GM21825 (cell line): ENCODE measurements at regions not wholly inside any gene's neighbourhood (a gene's known extent, or its start where the extent isn't known, plus 50 kb on each side); places are given as distances from the start of the nearest gene placed in this dataset.

Source experiments
- ATAC-seq: cut with Tn5 transposase; IDR thresholded peaks from one replicate; pipeline ENCODE4 v1.9.1; 2021; ENCODE audit warnings: mild to moderate bottlenecking, moderate library complexity; ENCODE audit not compliant: unreplicated experiment

DNA sequence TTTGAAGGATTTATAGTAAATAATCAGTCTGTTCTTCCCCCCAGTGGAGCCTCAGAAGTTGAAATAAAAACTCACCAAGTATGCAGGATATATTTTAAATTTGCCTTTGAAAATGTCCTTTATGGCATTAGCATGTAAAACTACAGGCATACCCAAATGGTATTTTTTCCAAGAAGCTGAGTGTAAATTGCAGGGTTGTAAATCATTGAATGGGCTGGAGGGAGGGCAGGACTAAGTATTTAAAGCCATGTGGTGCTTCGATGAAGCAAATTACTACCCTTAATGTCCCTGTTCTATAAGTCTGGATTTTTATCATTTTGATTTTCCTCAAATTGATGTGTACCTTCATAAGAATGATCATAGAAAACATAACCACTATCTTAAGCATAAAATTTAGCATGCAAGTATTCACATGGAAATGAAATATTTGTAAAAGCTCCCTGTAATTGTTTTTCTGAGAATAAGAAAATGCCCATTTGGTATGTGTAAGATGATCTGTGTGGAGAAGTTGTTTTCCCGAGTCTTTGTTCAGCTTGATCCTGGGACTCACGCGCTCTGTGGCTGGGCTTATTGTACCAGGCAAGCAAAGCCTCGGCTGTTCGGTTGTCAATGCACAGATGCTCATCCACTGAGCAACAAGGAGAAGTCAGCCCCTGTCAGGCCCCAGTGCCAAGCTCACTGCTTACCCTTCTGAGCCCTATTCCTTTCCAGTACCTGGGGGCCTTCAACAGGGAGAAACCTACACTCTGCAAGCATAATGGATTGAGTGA, 66.7 kb downstream of the CD164 start:
- no peak for ATAC-seq

DNA sequence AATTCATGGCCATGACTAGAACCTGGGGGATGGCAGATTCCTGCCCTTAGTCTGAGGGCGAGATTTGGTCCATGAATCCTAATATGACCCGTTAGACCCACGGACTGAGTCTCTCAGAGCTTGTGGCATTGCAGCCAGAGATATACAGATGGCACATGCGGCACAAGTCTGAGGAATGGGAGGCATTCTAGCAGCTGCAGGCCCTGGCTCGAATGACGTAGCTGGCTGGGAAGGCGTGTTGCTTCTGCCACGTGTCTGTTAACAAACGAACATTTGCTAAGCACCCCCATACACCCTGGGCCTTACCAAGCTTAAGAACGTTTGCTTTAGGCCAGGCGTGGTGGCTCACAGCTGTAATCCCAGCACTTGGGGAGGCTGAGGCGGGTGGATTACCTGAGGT, 68.0 kb downstream of the CD164 start:
- ATAC-seq, result no peak

DNA sequence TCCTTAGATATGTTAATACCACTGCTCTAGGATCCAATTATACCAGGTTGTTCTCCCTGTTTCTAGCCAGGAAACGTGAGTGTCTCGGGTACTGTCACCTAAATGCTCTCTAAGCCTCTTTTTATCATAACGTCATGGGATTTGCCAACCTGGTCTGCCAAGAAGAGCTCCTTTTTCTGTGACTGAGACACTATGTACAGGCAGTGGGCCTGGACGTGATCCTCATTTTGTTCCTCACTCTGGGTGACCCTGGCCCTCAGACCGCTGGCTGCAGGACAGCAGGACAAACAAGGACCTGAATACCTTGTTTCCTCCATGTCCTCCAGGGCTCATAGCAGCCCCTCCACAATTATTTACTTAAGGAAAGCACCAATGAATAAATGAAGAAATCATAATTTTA, 69.1 kb downstream of the CD164 start:
- no peak for ATAC-seq

DNA sequence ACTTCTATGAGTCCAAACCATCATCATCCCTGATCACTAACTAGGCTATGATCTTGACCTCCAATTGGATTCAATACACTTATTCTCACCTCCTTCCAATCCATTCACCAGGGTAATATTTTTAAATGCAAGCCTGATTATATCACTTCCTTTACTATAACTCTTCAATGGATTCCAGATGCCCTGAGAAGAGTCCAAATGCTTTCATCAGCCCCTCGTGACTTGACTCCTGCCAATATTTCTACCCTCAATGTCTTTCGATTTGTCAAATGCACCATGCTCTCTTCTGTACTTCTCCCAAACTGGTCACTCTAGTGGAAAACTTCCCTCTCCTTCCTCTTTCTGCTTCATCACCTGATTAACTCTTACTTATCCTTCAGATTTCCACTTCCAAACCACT, 70.8 kb downstream of the CD164 start:
- ATAC-seq, result no peak

DNA sequence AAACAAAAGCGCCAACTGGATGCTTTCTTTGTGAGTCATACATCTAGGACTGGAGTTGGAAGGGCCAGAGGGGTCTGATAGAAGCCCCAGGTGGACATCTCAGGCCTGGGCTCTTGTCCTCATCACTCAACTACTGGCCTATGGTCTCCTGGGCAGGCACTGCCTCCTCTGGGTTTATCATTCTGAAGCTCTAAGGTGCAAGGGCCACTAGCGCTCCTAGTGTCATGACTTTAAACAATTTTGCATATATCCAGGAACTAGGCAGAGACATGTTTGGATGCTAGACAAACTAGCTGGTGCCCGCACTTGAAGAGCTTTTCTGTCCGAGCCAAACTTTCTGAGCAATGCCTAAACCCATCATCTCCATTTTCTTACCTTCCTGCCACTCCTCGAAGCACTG, 72.3 kb downstream of the CD164 start:
- no peak for ATAC-seq

DNA sequence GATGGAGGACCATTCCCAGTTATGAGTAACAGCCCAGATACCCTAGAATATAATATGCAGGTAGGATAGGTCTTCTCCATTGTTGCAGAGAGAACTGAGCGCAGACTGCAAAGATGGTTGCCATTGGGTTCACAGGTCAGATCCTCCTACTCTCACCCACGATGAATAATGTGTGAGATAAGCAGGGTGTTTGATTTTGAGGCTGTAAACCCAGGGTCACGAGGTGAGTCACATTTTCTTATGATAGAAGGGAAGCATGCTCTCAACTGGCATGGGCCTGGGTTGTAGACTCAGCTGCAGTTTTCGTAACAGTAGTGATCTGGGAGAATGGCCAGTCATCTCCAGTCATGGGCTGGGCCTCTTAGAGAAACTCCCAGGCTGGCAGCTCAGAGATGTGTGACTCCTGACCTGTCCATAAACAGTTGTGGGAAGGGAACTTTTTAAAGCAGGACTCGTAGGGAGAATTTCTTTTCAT, 74.2 kb downstream of the CD164 start:
- no peak for ATAC-seq

DNA sequence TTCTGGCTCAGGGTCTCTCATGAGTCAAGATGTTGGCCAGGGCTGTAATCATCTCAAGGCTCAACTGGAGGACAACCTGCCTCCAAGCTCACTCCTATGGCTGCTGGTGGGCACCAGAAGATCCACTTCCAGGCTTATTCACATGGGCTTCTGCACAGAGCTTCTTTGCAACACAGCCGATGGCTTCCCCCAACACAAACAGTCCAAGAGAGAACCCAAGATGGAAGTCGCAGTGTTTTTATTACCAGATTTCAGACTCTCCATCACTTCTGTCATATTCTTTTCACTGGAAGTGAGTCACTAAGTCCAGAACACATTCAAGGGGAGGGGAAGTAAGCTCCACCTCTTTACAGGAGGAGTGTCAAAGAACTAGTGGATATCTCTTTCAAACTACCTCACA, 75.5 kb downstream of the CD164 start:
- no peak for ATAC-seq

DNA sequence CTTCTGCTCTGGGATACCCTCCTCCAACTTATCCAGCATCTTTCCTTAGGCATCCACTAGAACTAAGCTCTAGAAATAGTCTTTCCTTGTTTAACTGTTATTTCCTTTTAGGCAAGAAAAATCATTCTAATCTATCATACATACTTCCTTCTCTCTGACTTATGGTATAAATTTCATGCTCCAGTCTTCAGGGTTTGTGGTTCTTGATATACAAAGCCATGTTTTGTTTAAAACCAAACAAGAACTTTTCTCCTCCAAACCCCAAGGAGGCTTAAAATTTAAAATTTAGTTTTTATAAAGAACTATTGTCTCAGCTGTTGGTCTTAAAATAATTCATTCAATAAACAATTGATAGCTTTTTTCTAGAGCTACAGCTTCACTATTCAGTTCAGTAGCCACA, 77.2 kb downstream of the CD164 start:
- no peak for ATAC-seq

DNA sequence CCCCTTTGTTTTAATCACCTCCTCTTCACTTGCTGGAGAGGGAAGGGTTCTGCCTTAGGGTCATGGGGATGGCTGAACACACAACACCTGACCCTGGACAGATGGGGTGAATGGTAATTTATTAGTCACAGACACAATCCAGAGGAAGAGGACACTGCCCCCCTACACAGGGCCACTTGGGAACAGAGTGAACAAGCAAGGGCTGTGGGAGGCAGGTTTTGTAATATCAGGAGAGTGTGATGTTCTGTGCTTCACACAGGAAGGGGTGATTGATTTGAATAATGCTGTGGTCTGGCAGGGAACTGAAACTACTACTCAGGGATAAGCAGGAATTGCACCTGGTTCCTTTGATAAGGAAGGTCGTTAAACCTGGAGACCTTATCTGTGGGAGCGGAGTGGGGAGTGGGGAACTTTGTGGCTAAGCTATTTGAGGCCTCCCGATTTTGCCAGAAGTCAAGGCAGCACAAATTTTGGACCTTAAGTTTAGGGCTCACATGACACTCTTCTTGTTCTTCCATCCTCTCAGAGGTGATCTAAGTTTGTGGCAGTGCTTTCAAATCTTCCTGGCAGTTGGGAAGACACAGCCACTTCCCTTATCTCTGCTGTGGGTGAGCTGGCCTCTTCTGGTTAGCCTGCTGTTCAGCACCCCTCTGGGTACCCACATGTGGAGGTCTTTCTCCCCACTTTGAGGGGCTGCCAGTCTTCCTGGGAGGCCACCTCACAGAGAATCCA, 77.8 kb downstream of the CD164 start:
- peak; percentile 61 for ATAC-seq

DNA sequence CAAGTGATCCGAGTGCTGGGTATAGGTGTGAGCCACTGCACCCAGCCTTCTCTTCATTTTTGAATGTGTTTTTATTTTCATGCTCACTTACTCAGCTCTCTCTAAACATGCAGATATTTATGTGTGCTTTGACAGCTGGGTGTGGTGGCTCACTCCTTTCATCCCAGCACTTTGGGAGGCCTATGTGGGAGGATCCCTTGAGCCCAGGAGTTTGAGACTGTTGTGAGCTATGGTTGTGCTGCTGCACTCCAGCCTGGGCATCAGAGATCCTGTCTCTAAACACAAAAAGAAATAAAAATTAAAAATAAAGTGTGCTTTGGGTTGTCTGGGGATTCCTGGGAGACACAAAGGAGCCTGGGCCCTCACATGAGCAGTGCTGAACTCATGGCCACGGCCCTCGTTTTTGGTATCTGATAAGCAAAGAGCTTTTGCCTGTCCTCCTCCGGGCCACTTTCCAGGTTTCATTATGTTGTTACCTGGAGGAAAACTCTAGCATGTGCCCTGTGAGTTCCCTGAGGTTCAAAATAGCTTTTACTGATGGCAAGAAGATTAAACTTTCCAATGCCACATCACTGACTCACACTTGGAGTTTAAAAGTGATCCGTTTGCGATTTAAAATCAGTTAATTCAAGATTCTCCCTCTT, 78.5 kb downstream of the CD164 start:
- ATAC-seq, result no peak

DNA sequence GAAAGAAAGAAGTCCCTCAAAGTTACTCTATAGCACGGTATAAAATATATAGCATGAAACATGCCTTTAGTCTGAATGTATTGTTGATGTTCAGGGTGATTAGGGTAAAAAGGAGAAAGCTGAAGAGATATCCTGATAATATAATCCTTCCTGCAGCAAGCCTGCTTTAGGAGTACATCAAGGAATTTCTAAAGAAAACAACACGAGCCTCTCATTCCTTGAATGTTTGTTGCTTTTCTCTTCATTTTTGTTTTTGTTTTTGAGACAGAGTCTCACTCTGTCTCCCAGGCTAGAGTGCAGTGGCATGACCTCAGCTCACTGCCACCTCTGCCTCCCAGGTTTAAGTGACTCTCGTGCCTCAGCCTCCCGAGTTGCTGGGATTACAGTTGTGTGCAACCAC, 79.1 kb downstream of the CD164 start:
- ATAC-seq, result no peak

DNA sequence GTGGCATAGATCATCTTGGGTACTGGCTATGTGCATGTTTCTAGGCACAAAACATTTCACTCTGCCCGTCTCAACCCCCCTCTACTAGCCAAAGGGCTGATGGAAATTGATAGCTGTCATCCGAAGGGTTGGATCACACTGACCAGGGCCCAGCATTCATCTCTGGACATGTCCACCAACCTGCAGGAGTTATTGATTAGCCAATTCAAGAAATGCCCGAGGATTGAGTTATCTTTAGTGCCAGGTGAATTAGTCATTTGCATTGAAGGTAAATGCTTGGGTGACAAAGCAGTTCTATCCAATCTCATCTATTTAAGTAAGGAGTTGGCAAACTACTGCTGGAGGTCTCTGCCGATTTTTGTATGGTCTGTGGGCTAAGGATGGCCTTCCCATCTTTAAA, 80.1 kb downstream of the CD164 start:
- ATAC-seq, result no peak

DNA sequence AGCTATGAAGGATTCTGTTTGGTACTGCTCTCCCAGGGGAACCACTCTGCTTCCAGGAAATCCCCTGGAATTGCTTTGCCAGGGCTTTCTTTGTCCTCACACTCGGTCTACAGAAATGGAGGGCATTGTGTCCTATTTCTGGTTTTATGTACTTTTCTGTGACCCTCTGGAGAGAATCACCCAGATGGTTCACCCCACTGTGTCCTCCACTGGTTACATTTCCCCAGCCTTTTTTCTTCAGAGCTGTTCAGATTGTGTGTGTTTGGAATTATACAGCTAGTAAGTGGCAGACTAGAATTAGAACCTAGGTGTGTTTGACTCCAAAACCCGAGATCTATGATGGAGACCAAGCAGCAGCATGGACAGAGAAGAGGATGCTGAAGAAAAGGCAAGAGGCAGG, 80.8 kb downstream of the CD164 start:
- no peak for ATAC-seq

DNA sequence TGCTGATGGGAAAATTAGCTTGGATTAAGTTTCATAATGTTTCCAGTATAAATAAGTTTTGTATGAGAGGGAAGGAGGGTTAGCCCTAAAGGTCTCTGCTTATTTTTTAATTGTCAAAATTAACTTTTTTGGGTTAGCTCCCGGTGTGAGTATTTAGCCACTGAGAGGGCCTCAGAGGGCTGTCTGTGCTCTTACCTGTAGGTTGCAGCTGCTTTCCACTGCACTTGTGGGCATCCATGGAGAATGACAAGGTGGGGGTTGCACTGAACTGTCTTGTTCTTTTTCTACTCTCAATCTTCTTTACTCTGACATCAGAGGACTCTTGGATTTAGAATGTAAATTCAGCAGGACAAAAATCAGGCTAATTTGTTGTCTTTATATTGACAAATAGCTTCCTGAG, 81.4 kb downstream of the CD164 start:
- no peak for ATAC-seq

DNA sequence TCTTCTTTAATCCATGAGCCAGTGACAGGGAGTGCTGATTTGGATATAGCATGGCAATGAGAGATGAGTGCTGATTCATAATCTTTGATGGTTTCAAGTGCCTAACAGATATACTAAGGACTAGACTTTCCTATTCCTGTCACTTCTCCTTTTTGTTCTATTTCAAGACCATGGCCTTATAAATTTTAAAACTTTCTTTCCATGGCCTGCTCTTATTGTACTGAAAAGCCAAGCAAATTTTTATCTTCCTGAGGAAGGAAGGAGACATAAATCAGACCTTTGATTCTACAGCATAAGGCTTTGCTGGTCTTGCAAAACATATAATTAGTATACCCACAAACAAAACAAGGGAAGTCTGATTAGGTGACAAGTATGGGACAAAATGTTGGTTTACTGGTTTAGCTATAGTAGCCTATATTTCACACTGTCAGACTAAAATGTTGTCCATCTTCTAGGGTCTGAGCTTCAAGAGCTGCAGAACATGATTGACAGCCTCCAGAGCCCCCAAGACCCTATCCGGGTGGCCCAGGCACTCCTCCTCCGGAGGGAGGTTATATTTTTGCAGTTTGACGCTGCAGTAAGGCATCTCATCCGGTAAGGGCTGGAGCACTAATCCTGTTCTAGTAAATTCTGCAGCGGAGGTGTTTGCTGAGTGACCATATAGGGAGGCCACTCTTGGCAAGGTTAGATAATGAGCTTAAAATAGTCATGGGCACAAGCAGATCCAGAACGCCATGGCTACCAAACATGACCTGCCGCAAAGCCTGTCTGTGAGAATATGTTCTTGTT, 82.3 kb downstream of the CD164 start:
- no peak for ATAC-seq

DNA sequence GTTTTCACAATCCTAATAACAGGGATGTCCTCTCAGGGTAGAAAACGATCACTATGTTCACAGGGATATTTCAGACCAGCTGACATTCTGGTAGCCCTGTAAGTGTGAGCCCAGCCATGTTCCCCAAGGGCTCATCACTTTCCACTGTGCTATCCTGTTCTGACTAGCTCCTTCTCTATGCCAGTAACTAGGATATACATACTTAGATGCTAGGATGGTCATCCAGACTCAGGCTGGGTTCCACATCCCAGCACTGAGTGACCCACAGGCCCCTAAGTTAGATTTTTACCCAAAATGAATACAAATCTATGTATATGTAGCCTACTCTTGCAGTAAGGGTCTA, 83.0 kb downstream of the CD164 start:
- ATAC-seq, result no peak

DNA sequence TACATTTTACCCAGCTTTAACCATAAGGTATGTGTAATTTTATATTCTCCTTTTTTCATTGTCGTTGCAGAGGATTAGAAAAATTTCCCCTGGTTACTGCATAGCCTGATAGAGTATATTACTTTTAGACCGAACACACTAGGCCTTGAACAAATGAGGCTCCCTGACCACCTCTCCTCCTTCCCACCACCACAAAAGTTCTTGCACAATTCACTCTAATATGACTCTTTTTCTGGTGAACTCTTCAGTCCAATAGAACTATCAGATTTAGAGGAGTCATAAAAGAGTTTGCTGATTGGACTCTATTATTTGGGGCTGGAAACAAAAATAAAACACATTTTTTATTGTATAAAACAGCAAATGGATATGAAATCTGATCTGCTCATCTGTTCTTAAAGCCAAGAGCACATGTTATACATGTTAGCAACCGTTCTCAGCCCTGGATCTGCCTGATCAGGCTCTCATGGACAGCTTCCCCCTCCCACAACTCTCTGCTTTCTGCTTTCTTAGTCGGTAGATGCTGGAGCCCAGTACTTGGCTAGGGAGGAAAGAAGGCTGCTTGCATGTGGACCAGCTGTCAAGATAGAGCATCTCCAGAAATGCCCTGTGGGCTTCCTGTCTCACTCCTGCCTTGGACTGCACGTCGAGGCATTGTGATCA, 83.5 kb downstream of the CD164 start:
- no peak for ATAC-seq

DNA sequence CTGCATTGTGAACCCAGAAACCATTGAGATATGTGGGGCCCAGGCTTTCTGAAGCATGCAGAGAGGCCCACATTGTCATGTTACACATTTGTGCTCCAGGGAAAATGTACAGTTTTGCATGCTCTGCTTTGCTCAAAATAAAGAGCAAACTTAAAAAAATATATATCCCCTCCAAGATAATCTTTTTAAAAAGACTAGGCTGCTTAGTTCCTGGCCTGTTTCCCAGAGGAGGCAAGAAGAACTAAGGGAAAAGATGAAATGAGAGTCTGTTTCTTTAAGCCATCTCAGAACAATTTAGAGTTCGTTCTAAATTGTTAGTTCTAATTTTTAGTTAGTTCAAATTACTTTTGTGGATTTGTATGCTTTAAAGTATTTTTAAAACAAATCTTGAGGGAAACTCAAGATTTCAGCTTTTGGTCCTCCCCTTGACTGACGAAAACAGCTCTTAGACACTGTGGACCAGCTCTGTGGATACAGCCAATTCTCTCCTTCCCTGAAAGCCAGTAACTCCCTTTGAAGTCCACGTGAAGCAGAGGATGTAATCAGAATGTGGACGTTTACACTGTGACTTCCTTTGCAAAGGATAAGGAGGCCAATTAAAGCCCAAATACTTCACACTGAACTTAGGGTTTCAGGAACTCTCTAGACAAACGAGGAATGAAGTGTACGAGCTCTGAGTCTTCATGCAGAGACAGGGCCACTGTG, 84.7 kb downstream of the CD164 start:
- no peak for ATAC-seq

DNA sequence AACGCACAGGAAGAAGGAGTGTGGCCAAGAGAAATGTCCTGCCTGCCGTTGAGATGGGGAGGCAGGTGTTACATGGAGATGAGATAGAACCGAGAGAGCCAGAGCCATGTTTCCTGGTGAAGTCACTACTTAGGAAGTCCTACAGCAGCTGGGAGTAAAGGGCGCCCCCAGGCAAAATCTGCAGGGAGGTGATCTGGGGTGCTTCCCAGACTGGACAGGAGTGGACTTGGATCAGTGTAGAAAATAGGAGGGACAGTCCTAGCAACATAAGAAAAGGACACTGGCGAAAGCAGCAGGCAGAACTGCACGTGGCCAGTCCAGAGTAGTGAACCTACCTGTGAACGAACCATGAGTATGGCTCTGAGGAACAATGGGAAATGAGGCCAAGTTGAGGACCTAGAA, 85.3 kb downstream of the CD164 start:
- ATAC-seq, result no peak

DNA sequence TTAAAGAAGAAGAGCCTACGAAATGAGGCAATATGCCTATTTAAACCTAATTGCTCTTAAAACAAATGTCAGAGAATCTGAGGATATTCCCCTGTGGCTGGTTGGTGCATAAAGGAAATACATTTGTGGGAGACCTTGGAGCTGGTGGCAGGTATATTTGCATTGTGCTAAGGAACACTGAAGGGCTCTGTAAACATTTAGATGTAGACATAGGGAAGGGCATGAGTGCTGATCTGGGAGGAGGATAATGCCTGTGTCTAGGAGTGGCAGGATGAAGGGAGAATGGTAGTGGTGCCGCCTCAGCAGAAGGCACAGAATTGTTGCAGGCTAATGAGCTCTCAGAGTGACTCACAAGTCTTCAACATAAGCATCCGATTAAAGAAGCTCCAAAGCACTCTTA, 85.8 kb downstream of the CD164 start:
- ATAC-seq, result no peak
